HG02885 (cell line): ENCODE measurements at regions not wholly inside any gene's neighbourhood (a gene's known extent, or its start where the extent isn't known, plus 50 kb on each side); places are given as distances from the start of the nearest gene placed in this dataset.
"Not testable (repeated sequence)": the region's sequence is repeated elsewhere in the genome, so short reads cannot be mapped to it uniquely, and the experiment has no call there.

Experiments
- ATAC-seq: cut with Tn5 transposase; IDR thresholded peaks from one replicate; pipeline ENCODE4 v1.9.1; 2021; ENCODE audit warnings: mild to moderate bottlenecking; ENCODE audit not compliant: unreplicated experiment, poor library complexity

GRCh38 chrX:110509755-110510532 is 151.3 kb downstream of the RTL9 start:
- no peak for ATAC-seq

GRCh38 chrX:110511238-110511637 is 152.6 kb downstream of the RTL9 start:
- no peak for ATAC-seq

DNA sequence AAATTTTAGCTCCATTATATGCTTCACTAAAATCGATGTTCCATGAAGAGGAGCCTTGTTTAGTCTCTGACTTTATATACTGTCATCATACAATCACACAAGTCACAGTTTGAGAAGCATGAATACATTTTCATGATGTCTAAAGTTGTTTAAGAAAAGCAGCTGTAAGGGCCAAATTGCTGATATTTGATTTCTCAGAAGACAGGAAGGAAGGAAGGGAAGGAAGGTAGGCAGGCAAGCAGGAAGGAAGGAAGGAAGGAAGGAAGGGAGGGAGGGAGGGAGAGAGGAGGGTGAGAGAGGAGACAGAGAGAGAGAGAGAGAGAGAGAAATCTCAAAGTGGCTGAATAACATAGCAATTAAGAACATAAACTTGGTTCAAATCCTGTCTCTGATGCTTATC is 153.7 kb downstream of the RTL9 start:
- no peak for ATAC-seq

GRCh38 chrX:110514509-110514908 is 155.9 kb downstream of the RTL9 start:
- no peak for ATAC-seq

GRCh38 chrX:110519501-110519900 is 160.9 kb downstream of the RTL9 start:
- ATAC-seq, result no peak

DNA sequence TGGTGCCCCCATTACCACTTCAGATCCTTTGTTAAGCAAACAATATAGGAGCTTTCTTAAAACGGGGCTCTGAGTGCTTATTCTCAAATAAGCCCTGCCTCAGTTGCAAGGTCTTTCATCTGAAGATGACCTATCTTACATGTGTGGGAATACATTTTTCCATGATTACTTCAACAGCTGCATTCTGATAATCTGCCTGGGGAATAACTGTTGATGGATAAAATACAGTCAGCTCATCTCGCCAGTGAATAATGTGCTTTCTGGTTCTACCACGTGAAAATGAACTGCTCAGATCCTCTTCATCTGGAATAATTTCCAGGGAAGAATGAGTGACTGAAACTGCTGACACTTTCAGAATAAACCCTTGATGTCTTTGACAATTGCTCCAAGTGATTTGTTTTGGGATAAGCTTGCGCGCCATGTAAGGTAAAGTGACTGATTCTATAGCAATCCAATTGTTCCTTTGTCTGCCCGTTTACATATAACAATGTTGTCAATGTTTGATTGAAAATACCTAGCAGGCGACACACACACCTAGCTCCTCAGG is 161.3 kb downstream of the RTL9 start:
- ATAC-seq, result no peak

- ATAC-seq, result not testable (repeated sequence)
Measured at GRCh38 chrX:110520652-110521051, 162.0 kb downstream of the RTL9 start.

DNA sequence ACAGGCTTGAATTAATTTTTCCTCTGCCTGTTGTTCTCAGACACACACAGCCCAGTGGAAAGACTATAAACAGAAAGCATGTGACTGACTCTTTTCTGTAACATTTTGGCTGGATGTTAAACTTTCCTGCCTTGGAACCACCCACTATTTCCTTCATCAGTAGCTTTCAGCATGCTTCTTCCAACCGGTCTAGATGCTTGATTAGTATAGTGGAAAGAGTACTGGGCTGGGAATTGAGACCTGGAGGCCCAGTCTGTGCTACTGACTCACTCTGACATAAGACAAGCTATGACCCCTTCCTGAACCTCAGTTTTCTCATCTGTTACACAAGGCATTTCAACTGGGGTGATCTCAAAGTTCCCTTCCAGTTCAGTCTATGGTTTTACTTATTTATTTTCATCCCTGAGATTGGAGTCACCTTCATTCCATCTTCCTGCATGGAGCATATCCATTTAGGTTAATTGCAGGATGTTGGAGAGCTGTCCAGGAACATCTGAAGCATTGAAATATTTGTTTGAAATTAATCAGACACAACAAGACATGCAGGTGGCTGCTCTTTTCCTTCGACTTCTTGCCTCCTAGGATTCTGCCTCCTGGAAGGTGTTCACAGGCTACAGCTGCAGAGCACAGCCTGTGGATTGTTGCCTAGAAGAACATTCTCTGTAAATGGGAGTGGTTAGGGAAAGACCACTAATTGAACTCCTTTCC is 173.4 kb downstream of the RTL9 start:
- no peak for ATAC-seq

DNA sequence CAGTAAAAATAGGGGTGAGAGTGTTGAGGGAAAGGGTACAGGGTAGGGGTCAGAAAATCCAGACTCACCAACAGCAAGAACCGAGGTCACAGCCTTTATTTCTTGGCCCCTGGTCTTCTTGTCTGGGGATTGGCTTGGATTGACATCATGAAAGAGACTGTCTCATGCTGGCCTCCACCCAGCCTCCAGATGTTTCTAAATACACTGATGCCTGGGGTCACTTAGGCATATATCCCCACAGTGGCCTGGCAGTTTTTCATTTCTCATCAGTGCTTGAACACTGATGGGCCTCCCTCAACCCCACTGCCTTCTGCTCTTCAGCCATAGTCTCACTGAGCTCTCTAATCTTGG is 173.9 kb downstream of the RTL9 start:
- no peak for ATAC-seq

- no peak for ATAC-seq
Measured at GRCh38 chrX:110536816-110537215, 178.2 kb downstream of the RTL9 start.

GRCh38 chrX:110541266-110541665 is 182.6 kb downstream of the RTL9 start:
- ATAC-seq, result no peak

GRCh38 chrX:110550854-110551253 is 192.2 kb downstream of the RTL9 start:
- ATAC-seq, result not testable (repeated sequence)

DNA sequence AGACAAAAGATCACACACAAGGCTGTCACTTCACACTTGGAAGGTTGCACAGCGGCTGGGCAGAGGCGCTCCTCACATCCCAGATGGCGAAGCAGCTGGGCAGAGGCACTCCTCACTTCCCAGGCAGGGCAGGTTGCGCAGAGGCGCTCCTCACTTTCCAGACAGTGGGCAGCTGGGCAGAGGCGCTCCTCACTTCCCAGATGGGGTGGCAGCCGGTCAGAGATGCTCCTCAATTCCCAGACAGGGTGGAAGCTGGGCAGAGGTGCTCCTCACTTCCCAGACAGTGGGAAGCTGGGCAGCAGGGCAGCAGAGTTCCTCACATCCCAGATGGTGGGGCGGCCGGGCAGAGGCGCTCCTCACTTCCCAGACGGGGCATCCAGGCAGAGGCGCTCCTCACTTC is 199.2 kb downstream of the RTL9 start:
- ATAC-seq, result no peak

DNA sequence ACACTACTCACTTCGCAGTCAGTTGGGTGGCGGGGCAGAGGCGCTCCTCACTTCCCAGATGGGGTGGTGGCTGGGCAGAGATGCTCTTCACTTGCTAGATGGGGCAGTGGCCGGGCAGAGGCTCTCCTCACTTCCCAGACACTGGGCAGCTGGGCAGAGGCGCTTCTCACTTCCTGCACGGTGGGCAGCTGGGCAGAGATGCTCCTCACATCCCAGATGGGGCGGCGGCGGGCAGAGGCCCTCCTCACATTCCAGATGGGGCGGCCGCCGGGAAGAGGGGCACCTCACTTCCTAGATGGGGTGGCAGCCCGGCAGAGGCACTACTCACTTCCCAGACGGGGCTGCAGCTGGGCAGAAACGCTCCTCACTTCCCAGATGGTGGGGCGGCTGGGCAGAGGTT is 199.8 kb downstream of the RTL9 start:
- ATAC-seq, result no peak

DNA sequence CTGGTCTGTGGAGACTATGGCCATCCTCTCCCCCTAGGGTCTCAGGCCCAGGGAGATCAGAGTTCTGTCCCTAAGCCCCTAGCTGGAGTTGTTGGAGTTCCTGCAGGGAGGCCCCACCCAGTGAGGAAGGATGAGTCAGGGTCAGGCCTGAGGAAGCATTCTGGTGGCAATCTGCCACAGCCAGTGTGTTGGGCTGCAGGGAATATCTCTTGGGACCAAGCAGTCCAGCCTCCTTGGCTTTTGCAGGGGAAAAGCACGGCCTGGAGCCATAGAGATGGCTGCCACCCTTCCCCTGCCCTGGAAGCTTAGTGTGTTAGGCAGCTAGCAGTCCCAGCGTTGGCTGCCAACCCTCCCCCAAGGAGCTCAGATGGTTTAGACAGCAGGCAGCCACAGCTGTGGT is 202.4 kb downstream of the RTL9 start:
- ATAC-seq, result no peak

- ATAC-seq, result no peak
Measured at GRCh38 chrX:110563282-110563681, 204.6 kb downstream of the RTL9 start.

DNA sequence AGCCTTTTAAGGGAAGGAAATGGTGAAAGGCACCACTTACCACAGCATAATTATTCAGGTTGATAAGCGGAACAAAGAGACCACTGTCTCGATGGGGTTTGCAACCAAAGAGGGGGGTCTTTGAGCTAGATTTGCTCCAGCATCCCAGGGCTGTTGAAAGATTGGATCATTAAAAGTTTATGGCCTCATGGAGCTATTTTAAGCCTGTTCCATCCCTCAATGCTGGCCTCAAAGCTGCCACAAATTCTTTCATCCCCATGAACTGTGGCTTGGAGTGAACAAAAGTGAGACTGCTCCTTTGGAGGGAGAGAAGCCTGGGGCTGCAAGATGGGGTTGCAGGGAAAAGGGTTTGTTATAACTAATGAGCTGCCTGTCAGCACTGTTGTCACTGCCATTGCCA is 209.8 kb downstream of the RTL9 start:
- ATAC-seq, result no peak

DNA sequence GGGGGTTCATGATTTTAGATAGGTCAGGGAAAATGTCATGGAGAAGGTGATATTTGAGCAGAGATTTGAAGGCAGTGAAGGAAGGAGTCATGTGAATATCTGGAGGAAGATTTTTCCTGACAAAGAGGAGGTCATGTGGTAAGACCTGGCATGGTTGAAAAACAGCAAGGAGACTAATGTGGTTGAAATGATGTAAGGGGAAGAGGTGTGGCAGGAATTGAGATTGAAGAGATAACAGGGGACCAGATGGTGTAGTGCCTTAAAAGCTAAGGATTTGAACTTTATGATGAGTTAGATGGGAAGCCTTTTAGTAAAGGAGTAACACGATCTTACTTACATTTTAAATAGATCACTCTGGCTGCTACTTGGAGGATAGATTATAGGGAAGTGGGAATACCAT is 210.9 kb downstream of the RTL9 start:
- ATAC-seq, result no peak

GRCh38 chrX:110578270-110578669 is 217.3 kb downstream of the CHRDL1 start:
- ATAC-seq, result no peak

- no peak for ATAC-seq
Measured at GRCh38 chrX:110584083-110584482, 211.5 kb downstream of the CHRDL1 start.

- no peak for ATAC-seq
Measured at GRCh38 chrX:110588164-110588563, 207.5 kb downstream of the CHRDL1 start.

DNA sequence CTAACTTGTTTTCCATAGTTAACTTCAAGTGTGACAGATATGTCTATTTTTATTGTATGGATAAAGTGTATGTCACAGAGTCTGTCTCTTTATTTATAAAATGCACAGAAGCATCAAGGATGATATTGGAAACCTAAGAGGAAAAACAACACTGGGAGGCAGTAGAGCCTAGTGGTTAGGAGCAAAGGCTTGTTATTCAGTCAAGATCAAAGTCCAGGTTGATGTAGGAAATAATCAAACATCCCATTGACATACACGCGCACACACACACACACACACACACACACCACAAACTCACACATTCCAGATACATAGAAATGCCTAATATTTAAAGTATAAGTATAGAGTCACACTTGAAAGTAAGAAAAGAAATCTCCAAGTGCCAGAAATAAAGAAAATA is 206.8 kb downstream of the CHRDL1 start:
- ATAC-seq, result no peak
